ENCODE measurements at regions not wholly inside any gene's neighbourhood (a gene's known extent, or its start where the extent isn't known, plus 50 kb on each side); places are given as distances from the start of the nearest gene placed in this dataset.

DNA sequence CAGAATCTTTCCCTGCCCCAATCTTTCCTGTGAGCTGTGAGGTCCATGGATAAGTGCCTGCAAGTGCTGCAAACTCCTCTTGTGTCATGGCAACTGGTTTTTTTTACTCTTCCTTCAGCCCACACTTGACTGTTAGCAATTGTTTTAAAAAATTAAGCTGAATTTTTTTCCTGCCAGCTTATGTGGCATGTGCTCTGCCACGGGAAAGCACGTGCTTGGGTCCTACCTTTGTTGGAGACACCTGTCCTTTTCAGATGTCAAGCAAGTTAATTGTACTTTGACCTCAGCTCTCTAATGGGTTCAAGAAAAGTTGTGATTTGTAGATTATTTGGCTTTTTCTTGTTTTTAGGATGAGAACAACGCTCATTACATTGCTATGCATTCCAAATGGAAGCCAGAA is 398.5 kb downstream of the NUF2 start:
- in situ Hi-C loops (cut with MboI; ENCODE audit: low sequenced_read_pairs) = no loop called here

DNA sequence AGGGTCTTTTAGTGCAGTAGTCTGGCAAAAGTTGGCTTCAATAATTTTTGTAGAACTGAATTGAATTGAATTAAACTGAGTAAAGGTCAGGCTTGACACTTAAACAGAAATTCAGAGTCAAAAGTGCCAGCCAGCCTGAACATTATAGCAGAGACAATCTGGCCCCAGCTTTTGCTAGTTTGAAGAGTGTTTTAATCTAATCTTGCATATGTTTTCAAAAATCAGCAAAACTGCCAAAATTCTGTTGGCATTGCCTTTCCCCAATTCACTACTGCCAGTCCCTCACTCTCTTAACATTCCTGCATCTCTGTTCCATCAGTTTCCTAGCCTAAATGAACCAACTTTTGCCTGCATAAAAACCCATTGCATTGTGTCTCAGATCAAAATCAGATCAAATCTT is 403.8 kb downstream of the NUF2 start:
- in situ Hi-C loops (cut with MboI; ENCODE audit: low sequenced_read_pairs) = no loop called here

DNA sequence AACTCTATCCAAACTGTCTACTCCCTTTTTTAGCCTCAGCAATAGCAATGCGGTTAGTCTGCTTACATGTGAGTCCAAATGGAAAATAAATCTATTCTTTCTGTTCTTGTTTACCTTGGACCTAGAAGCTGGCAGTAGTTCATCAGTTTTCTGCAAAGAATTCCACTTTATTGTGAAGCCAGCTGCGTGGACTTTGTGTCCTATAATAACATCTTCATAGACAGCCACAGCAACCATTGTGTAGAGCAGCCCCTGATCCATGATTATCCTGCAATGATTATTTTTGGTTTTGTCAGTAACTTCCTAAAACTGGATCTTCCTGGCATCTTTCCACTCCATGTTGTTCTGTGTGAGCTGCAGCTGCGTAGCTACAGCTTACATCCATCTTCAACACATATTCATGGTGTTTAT is 408.7 kb downstream of the NUF2 start:
- in situ Hi-C loops (cut with MboI; ENCODE audit: low sequenced_read_pairs) = no loop called here

DNA sequence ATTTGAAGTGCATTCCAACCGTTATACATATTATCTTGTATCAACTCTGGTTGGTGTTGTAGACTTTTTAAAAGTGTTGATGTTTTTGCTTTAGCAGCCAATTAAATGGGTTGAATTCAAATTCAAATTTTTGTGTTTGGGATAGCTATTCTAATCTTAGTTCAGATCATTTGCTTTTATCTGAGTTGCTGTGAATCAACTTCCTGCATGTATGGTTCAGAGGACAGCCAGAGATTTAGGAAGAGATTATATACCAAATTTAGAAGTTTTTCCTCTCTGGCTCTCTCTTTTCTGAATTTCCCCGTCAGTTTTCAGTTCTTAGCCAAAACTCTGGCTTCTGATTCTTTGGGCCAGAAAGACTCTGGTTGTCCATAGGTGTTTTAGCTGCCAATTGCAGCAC is 415.5 kb downstream of the NUF2 start:
- in situ Hi-C loops (cut with MboI; ENCODE audit: low sequenced_read_pairs) = no loop called here

DNA sequence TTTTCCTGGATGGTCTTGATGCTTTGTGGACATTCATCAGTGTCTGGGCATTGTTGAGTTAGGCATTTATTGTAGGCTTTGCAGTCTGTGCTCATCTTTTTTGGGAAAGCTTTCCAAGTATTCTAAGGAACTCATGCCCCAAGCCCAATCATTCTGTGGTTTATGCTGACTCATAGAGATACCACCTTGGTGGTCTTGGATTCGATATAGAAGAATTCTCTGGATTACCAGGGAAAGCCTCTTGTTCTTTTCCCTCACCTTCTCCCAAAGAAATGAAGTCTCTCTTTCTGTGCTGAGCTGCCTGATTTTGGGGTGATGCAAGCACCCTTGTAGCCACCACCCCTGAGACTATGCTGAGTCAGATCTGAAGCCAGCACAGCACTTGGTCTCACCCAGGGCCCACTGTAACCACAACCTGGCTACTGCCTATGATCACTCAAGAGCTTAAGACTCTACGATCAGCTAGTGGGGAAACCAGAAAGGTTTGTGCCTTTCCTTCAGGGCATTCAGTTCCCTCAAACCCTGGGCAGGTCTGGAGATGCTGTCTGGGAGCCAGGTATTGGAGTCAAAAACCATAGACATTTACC is 422.6 kb downstream of the NUF2 start:
- in situ Hi-C loops (cut with MboI; ENCODE audit: low sequenced_read_pairs) = no loop called here

DNA sequence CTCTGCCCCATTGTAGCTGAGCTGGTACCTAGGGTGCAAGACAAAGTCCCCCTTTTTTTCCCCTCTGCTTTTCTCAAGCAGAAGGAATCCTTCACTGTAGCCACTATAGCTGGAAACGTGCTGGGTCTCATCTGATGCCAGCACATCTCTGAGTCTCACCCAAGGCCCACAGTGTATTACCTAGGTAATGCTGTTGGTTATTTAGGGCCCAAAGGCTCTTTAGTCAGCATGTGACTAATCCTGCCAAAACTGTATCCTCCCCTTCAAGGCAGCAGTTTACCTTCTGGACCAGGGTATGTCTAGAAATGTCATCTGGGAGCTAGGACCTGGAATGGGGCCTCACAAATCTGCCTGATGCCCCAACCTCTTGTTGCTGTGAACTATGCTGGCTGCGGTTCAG is 423.4 kb downstream of the NUF2 start:
- in situ Hi-C loops (cut with MboI; ENCODE audit: low sequenced_read_pairs) = no loop called here

DNA sequence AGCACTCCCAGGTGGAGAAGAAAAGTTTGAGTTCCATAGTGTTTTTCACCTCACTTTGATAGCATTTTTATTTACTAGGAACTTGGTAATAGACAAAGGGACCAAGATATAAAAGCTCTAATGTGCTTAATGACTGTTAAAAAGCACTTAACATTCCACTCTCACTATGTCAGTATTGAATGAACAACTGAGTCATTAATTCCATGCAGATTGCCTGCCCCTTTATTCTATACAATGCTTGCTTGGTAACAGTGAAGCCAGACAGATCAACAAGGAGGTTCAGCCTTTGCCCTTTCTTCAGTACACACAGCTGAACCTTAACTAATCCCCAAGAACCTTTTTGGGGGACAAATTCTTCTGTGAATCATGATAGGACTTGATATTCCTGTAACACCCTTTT is 425.5 kb downstream of the NUF2 start:
- in situ Hi-C loops (cut with MboI; ENCODE audit: low sequenced_read_pairs) = no loop called here

DNA sequence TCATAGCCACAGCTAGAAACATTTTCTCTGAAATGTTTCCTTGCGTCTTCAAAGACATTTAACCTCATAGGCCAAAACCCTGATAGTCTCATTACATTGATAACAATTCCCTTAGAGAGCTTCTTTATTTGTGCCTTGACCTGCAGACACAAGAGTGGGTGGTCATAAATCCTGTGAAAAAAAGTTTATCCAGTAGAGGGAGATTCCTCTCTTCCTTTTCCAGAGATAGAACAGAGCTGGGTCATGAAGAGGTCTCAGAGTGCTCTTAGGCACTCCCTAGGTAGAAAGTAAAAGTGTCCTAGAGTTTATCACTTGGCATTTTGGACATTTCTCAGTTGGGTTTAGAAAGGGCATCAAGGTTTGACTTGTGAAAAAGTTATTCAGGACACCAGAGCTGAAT is 426.1 kb downstream of the NUF2 start:
- in situ Hi-C loops (cut with MboI; ENCODE audit: low sequenced_read_pairs) = no loop called here

DNA sequence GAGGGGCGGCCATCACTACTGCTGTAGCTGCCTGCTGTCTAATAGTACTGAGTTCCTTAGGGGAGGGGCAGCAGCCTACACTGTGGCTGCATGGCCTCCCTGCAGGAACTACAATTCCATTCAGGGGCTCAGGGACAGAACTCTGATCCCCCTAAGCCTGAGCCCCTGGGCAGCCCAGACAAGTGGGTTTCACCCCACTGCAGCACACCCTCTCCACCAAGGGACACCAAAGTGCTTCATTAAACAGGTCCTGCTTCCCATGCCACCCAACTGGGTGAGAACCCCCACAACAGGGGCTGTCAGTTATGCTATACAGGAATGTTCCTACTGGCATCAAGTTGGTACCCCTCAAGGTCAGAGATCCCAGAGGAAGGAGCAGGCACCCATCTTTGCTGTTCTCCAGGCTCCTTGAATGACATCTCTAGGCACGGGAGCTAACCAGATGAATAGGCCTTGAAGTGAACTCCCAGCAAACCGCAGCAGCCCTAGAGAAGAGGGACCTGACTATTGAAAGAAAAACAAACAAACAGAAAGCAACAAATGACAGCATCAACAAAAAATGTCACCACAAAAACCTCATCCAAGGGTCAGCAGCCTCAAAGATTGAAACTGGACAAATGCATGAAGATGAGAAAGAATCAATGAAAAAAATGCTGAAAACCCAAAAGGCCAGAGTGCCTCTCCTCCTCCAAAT is 437.4 kb downstream of the NUF2 start:
- in situ Hi-C loops (cut with MboI; ENCODE audit: low sequenced_read_pairs) = no loop called here

DNA sequence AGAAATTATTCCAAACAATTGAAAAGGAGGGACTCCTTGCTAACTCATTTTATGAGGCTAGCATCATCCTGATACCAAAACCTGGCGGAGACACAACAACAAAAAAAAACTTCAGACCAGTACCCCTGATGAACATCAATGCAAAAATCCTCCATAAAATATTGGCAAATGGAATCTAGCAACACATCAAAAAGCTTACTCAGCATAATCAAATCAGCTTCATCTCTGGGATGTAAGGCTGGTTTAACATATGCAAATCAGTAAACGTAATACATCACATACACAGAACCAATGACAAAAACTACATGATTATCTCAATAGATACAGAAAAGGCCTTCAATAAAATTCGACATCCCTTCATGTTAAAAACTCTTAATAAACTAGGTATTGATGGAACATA is 440.1 kb downstream of the NUF2 start:
- in situ Hi-C loops (cut with MboI; ENCODE audit: low sequenced_read_pairs) = no loop called here

DNA sequence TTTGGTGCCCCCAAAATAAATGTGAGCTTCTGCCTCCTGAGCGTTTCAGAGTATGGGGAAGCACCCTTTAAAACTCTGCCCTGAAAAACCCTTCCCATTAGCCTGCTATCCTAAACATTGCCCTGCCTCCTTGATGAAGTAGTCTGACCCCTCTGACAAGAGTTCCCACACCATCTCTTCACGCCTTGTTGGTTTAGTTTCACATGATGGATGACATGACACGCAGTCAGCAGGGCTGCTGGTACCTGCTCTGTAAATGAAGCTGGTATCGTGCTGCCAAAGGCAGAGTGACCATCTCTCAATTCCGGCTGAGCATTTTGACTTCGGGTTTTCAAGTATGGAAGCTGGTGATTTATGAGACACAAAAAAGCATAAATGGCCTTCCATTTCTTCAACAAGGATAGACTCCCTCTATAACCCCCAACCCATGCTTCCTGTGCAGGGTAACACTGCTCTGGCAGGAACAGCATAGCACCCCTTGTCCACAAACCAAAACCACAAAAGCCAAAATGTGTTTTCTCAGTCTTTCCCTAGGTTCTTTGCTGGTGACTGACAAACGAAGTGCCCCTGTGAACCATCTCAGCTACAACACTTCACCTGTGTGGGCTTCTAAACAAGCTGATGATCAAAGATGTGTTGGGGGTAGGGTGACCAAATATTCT is 444.6 kb downstream of the NUF2 start:
- in situ Hi-C loops (cut with MboI; ENCODE audit: low sequenced_read_pairs) = no loop called here

DNA sequence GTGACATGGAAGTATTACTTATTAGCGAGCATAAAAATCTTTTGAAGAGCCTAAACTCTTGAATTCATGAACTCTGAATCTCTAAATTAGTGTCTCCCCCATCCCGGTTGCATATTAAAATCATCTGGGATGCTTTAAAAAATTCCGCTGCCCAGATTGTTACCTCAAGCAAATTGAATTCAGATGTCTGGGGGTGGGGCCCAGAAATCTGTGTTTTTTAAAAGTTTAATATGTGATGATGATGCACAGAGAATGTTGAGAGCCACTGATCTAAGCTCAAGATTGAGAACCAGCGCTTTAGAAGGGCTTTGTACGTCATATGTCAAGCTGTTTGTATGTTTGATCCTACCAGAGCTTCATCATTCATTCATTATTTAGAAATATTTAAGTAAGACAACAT is 446.8 kb downstream of the NUF2 start:
- in situ Hi-C loops (cut with MboI; ENCODE audit: low sequenced_read_pairs) = no loop called here

DNA sequence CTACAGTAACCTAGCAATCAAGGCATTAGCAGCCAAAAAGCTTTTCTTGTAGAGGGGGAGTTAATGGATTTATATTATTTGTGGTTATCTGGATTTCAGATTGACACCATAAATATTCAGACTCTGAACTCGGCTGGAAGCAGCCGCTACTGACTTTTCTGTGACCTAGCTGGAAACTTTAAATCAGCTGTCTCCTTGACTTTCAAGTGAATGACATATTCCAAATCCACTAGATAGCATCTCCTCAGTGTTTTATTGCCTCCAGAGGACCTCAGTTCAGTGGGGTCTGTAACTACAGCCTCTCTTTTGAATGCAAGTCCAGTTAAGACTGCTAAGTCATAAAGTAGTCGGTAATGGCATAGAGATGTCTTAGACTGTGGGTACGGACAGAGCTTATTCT is 448.5 kb downstream of the NUF2 start:
- in situ Hi-C loops (cut with MboI; ENCODE audit: low sequenced_read_pairs) = no loop called here

DNA sequence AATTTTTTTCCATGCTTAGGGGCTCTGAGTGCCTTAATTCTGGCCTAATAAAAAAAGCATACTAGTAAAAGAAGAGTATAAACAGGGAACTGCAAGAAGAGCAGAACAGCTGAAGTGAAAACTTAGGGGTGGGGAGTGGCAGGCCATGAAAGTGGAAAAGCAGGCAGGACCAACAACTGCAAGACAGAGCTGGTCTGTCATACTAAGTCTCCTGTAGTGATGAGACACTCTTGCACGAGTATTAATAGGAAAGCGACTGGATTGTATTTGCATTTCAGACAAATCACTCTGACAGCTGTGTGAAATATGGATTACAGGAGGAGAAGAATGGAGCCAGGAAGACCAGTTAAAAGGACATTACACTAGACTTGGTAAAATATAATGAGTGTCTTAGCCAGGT is 449.9 kb downstream of the NUF2 start:
- in situ Hi-C loops (cut with MboI; ENCODE audit: low sequenced_read_pairs) = no loop called here

DNA sequence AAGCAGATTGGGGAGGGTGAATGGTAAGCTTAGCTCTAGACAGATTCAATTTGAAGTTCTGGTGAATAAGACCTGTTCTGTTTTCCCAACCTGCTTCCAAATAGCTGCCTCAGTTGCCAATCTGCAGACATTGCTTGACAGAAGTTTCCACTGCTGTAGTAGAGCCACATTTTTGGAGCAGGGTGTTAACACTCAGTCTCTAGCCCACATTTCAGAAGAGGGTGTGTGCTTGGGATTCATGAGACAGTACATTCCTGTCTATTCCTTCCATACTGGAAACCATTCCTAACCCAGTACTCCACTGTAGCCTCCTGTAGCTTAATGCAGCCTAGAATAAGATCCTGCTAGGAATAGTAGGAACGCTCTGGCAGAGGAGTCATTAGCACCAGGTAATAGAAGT is 450.5 kb downstream of the NUF2 start:
- in situ Hi-C loops (cut with MboI; ENCODE audit: low sequenced_read_pairs) = no loop called here

DNA sequence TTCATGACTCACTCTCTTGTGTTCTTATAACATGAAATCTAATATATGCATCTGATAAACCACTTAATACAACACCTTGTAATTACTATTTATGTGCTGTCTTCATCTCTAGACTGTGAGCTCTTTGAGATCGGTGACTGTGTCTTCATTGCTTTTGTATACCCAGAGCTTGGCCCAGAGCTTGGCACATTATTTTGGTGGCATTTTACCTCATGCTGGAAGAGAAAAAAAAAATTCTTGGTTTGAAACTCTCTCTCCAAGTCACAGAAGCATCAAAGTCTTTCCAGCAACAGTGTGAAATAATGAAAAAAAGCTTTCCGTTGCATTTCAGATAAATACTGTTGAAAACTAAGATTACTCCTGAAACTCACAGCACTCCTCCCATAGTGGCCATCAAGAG is 451.6 kb downstream of the NUF2 start:
- in situ Hi-C loops (cut with MboI; ENCODE audit: low sequenced_read_pairs) = no loop called here

DNA sequence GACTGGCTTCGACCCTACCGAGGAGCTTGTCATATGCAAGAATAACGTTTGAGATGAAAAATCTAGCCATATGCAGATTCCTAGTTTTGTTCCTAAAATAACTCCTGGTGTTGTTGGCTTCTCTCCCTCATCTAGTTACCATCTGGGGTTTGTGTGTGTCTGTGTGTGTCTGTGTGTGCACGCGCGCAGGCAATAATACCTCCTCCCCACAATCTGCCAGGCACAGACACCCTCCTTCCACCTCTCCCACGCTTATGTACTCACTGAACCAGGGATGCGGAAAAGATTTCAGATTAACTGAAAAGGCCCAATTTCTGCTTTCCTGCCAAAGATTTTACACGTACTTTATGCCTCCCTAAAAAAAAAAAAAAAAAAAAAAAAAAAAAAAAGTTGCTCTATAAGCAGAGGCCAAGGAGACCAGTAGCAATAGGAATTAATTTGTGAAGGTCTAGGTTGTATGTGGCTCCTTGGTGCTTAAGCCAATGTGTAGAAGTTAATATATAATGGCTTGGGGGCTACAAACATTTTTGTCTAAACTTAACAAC is 452.7 kb downstream of the NUF2 start:
- in situ Hi-C loops (cut with MboI; ENCODE audit: low sequenced_read_pairs) = no loop called here

DNA sequence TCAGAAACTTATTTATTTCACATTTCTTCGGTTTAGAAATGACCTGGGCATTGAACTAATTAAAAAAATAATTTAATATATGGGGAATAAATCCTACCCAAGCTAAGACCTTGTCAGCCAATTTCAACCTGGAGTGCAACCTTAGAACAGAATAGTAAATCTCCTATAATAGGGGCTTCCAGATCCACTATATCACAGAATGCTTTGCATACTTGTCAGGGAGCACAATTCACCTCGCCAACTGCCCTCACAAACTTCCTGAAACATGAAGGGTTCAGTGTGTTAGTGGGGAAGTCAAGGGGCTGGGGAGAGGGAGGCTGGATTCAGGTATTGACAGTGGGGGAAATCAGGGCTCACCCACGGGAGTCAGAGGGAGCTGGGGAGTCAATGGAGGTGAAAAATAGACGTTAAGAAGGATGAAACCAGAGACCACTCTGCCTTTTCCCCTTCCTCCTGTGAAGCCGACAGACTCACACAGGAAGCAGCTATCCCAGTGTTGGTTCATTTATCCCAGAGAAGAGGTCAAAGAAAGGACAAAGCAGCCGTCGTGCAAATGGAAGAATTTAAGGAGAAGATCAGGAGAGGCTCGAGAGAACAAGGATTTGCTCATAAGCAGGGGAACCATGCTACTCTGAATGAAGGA is 453.3 kb downstream of the NUF2 start:
- in situ Hi-C loops (cut with MboI; ENCODE audit: low sequenced_read_pairs) = no loop called here

DNA sequence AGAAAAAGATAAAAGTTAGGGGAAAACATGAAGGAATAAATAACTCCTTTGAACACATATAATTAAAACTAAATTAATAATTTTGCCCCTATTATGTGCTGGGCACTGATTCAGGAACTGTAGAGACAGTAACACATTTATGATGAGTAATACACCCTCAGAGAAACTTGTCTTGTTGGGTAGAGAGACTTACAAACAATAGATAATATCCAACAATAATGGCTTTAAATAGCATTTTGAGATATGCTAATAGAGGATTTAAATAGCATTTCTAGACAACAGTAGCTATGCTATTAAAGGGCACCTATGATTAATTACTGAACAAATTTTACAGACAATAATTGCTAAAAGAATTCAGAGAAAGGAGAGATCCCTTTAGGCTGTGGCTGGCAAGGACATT is 455.5 kb downstream of the NUF2 start:
- in situ Hi-C loops (cut with MboI; ENCODE audit: low sequenced_read_pairs) = no loop called here

DNA sequence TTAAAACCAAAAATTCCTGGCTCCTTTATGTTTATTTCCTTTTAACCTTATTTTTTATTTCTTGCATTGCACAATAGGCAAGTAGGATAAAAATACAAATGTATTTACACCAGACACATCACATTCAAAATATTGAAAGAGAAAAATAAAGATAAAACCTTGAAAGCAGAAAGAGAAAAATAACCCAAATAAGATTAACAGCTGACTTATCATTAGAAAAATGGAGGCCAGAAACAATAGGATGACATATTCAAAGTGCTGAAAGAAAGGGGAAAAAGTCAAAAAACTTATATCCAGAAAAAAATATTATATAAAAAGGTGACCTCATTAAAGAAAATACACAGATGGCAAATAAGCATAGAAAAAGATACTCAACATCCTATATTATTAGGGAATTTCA is 459.4 kb downstream of the NUF2 start:
- in situ Hi-C loops (cut with MboI; ENCODE audit: low sequenced_read_pairs) = no loop called here

DNA sequence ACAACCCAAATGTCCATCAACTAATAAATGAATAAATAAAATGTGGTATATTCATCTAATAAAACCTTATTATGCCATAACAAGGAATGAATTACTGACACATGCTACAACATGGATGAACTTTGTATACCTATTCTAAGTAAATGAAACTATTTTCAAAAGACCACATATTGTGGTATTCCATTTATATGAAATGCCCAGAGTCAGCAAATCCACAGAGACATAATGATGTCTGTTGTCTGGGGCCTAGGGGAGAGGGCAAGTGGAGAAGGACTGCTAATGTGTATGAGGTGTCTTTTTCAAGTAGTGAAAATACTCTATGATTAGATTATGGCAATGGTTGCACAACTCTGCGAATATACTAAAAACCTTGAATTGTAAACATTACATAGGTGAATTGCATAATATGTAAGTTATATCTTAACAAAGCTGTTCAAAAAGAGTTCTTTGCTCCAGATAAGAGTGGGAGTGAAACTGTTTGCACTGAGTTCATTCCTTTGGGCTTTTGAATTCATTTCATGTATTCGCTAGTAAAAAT is 464.2 kb downstream of the NUF2 start:
- in situ Hi-C loops (cut with MboI; ENCODE audit: low sequenced_read_pairs) = no loop called here

DNA sequence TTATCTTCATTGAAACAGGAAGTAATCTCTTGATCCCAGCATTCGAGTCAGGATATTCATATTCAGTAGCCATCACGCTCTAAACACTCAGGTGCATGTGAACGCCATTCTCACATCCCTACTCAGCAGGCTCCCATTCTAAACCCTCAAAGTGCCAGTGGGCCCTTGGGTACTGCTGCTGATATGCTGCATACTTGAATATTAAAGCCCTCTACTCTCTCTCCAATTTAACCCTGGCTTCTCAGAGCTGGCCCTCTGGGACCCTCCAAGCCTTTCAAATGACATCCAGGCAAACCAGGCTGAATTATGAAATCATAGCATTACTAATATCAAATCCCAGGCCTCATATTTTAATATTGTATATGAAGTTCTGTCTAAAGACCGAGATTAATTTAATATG is 468.2 kb downstream of the NUF2 start:
- in situ Hi-C loops (cut with MboI; ENCODE audit: low sequenced_read_pairs) = no loop called here
